ENCODE measurements at regions not wholly inside any gene's neighbourhood (a gene's known extent, or its start where the extent isn't known, plus 50 kb on each side); places are given as distances from the start of the nearest gene placed in this dataset.

DNA sequence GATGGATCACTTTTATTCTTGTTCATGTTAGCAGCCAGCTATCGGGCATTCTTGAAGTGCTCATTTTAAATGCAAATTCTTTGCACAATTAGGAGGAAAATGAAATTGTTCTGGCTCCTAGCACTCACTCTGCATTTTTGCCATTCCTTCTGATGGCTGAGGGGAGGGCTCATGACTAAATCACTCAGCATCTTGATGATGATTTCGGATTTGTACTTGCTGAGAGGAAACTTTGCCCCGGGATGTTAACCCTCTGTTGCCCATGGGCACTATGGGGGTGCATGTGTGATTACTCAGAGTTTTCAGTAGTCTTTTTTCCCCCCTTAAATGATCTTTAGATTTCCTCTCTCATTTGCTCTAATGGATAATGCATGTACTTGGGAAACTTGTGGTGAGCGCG is 299.6 kb upstream of the C2CD4B start:
- no peak overlapping the region for H3K27ac ChIP-seq
- no peak overlapping the region for H2AFZ ChIP-seq
- H3K27me3 ChIP-seq, result no peaks in the 10 kb centered on the region
- peak overlapping the region; percentile 68 for H3K4me2 ChIP-seq
- no peaks in the 10 kb centered on the region for H3K9me3 ChIP-seq (ENCODE audit: low read depth)
- TF ChIP-seq EZH2 (IDR thresholded peaks at IDR 0.05; ENCODE audit: borderline replicate concordance), result no peak
- TF ChIP-seq EZH2phosphoT487 (IDR thresholded peaks at IDR 0.05; ENCODE audit: low read depth, severe bottlenecking, unreplicated experiment), result no peak
- WGBS (ENCODE audit: low lambda C conversion rate, missing lambda C conversion rate), result 36% methylated on average over 5 of the region's 5 CpGs
- no peak overlapping the region for H3K4me3 ChIP-seq
- H3K9me2 ChIP-seq (replicated peaks; ENCODE audit: insufficient read depth), result no peaks in the 10 kb centered on the region
- peaks cover 18% of the 10 kb centered on the region for H3K4me1 ChIP-seq (ENCODE audit: insufficient read depth)
- H3K36me3 ChIP-seq (replicated peaks; ENCODE audit: insufficient read depth, low read depth), result no peaks in the 10 kb centered on the region
- no peaks in the 10 kb centered on the region for H4K20me1 ChIP-seq (ENCODE audit: insufficient read depth, poor library complexity, severe bottlenecking)
- no peak for DNase-seq (ENCODE audit: low spot score)
- H3K79me2 ChIP-seq, result peaks cover 44% of the 10 kb centered on the region

DNA sequence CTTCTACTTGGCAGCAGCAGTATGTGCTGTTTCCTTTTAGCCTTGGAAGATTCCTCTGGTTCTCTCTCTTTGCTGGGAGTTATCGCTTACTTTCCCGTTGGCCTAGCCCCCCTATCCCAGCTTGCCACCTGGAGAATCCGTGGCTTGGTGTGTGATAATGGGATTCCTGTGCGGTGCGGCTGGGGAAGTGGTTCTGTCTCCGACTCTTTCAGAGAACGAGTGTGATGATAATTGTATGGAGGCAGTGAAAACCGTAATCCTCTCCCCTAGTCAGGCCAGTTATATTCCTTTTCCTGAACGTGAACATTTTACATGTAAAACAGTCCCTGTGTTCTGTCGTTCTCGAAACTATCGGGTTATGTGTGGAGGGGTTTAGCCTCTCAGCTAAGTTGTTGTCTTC is 300.1 kb upstream of the C2CD4B start:
- H3K4me1 ChIP-seq (ENCODE audit: insufficient read depth), result peaks cover 21% of the 10 kb centered on the region
- no peak overlapping the region for H3K4me3 ChIP-seq
- H3K27me3 ChIP-seq, result no peaks in the 10 kb centered on the region
- peaks cover 44% of the 10 kb centered on the region for H3K79me2 ChIP-seq
- H3K9me3 ChIP-seq (ENCODE audit: low read depth), result no peaks in the 10 kb centered on the region
- no peak for TF ChIP-seq EZH2 (IDR thresholded peaks at IDR 0.05; ENCODE audit: borderline replicate concordance)
- no peak for TF ChIP-seq EZH2phosphoT487 (IDR thresholded peaks at IDR 0.05; ENCODE audit: low read depth, severe bottlenecking, unreplicated experiment)
- TF ChIP-seq CTCF (IDR thresholded peaks at IDR 0.05; ENCODE audit: poor library complexity), result no peak
- no peaks in the 10 kb centered on the region for H3K9me2 ChIP-seq (replicated peaks; ENCODE audit: insufficient read depth)
- WGBS (ENCODE audit: low lambda C conversion rate, missing lambda C conversion rate), result 34% methylated on average over 12 of the region's 12 CpGs
- H3K4me2 ChIP-seq, result peak overlapping the region; percentile 68
- no peaks in the 10 kb centered on the region for H4K20me1 ChIP-seq (ENCODE audit: insufficient read depth, poor library complexity, severe bottlenecking)
- H3K27ac ChIP-seq, result peak overlapping the region; percentile 38
- peak overlapping the region; percentile 5 for H2AFZ ChIP-seq
- no peaks in the 10 kb centered on the region for H3K36me3 ChIP-seq (replicated peaks; ENCODE audit: insufficient read depth, low read depth)
- no peak for DNase-seq (ENCODE audit: low spot score)

DNA sequence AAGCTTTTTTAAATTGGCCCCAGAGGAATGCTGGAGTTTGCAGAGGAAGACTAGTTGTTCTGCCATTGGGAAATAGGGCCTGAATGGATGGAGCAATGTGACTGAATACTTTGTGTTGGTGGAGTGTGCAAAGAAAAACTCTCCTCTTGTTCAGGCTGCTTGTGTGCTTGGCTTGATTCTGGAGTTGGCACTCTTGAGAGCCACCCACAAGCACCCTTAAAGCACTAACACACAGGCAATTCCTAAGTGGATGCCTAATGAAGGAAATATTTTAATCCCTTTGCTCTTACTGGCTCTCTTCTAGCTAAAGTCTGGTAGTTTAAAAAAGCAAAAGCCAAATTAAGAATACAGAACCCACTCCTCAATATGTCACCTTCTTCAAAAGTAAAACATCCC is 304.4 kb upstream of the C2CD4B start:
- peak overlapping the region; percentile 22 for H3K27ac ChIP-seq
- H3K4me3 ChIP-seq, result no peak overlapping the region
- peaks cover 35% of the 10 kb centered on the region for H3K79me2 ChIP-seq
- H3K9me2 ChIP-seq (replicated peaks; ENCODE audit: insufficient read depth), result no peaks in the 10 kb centered on the region
- H2AFZ ChIP-seq, result no peak overlapping the region
- peaks cover 35% of the 10 kb centered on the region for H3K4me1 ChIP-seq (ENCODE audit: insufficient read depth)
- no peaks in the 10 kb centered on the region for H3K27me3 ChIP-seq
- no peaks in the 10 kb centered on the region for H3K9me3 ChIP-seq (ENCODE audit: low read depth)
- H4K20me1 ChIP-seq (ENCODE audit: insufficient read depth, poor library complexity, severe bottlenecking), result no peaks in the 10 kb centered on the region
- no peak for TF ChIP-seq EZH2phosphoT487 (IDR thresholded peaks at IDR 0.05; ENCODE audit: low read depth, severe bottlenecking, unreplicated experiment)
- TF ChIP-seq EZH2 (IDR thresholded peaks at IDR 0.05; ENCODE audit: borderline replicate concordance), result no peak
- no peak for TF ChIP-seq CTCF (IDR thresholded peaks at IDR 0.05; ENCODE audit: poor library complexity)
- H3K4me2 ChIP-seq, result no peak overlapping the region
- DNase-seq (ENCODE audit: low spot score), result no peak
- no peaks in the 10 kb centered on the region for H3K36me3 ChIP-seq (replicated peaks; ENCODE audit: insufficient read depth, low read depth)

- no peaks in the 10 kb centered on the region for H4K20me1 ChIP-seq (ENCODE audit: insufficient read depth, poor library complexity, severe bottlenecking)
- peak overlapping the region; percentile 22 for H3K27ac ChIP-seq
- no peaks in the 10 kb centered on the region for H3K27me3 ChIP-seq
- no peaks in the 10 kb centered on the region for H3K9me3 ChIP-seq (ENCODE audit: low read depth)
- H3K4me3 ChIP-seq, result no peak overlapping the region
- 59% methylated on average over 11 of the region's 11 CpGs for WGBS (ENCODE audit: low lambda C conversion rate, missing lambda C conversion rate)
- H3K79me2 ChIP-seq, result peaks cover 35% of the 10 kb centered on the region
- H3K36me3 ChIP-seq (replicated peaks; ENCODE audit: insufficient read depth, low read depth), result no peaks in the 10 kb centered on the region
- H3K4me2 ChIP-seq, result no peak overlapping the region
- H3K9me2 ChIP-seq (replicated peaks; ENCODE audit: insufficient read depth), result no peaks in the 10 kb centered on the region
- no peak overlapping the region for H2AFZ ChIP-seq
- no peak for DNase-seq (ENCODE audit: low spot score)
- peaks cover 31% of the 10 kb centered on the region for H3K4me1 ChIP-seq (ENCODE audit: insufficient read depth)
- TF ChIP-seq EZH2 (IDR thresholded peaks at IDR 0.05; ENCODE audit: borderline replicate concordance), result no peak
- TF ChIP-seq CTCF (IDR thresholded peaks at IDR 0.05; ENCODE audit: poor library complexity), result no peak
- TF ChIP-seq EZH2phosphoT487 (IDR thresholded peaks at IDR 0.05; ENCODE audit: low read depth, severe bottlenecking, unreplicated experiment), result no peak
Observed at GRCh38 chr15:62469874-62470688, 305.0 kb upstream of the C2CD4B start.
